GM12873 (cell line): ENCODE measurements at regions not wholly inside any gene's neighbourhood (a gene's known extent, or its start where the extent isn't known, plus 50 kb on each side); places are given as distances from the start of the nearest gene placed in this dataset.

Experiments used
- CTCF ChIP-seq: IDR thresholded peaks from 2 replicates; pipeline ENCODE4 v1.5.1; 2012; ENCODE audit warnings: low read depth, mild to moderate bottlenecking, moderate library complexity, low read length, control low read depth; ENCODE audit not compliant: insufficient read depth; ENCODE audit errors: missing control alignments

- TF ChIP-seq CTCF = no peak
Measured at GRCh38 chr20:61002090-61002489, 250.0 kb upstream of the CDH4 start.

DNA sequence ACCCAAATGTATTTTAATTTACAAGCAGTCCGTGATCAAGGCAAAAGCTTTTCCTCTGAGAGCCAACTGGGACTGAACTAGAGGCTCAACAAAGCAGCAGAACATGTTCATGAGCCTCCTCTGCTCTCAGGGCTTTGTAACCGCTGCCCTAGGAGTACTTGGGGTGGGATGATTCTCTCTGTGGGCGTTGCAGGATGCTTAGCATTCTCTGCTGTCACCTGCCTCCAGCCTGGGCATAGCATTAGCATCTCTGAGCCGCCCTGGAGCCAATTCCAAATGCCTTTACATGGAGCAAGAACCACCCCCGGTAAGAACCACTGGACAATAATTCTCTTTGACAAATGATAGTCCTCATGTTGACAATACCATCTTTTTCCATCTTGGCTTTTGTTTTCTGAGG lies 237.6 kb upstream of the CDH4 start:
- no peak for TF ChIP-seq CTCF

DNA sequence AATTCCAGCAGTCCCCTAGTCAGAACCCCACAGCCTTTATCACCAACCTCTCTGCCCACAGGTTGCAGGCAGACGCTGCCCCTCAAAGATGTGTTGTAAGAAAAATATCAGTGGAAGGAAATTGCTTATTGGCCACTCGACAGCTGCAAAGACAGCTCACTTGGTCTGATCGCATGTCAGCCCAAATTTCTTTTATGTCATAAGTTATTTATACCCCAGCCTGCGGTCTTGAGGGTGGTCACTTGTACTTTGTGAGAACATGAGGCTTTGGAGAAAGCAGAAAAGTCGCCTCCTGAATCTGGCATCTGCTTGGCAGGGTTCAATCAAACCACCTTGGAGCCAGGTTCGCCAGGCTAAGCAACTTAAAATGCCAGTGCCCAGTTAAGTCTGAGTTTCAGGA lies 236.5 kb upstream of the CDH4 start:
- TF ChIP-seq CTCF = no peak

DNA sequence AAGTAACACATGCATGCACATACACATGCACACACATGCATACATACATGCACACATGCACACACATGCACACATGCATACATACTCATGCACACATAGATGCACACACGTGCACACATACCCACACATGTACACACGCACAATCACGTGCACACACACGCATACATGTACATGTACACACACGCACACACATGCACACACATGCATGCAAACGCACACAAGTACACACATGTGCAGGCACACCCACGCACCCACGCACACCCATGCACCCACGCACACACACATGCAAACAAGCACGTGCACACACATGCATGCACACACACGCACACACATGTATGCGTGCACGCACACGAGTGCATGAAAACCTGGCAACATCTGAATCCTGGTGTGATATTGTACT lies 232.7 kb upstream of the CDH4 start:
- no peak for TF ChIP-seq CTCF

DNA sequence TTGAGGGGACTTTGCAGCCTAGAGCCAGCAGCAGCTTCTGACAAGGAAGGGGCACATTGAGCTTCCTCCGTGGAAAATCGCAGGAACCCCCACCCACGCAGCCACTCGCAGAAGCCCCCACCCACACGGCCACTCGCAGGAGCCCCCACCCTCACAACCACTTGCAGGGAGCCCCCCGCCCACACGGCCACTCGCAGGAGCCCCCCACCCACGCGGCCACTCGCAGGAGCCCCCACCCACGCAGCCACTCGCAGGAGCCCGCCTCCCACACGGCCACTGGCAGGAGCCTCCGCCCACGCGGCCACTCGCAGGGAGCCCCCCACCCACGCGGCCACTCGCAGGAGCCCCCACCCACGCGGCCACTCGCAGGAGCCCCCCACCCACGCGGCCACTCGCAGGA lies 228.4 kb upstream of the CDH4 start:
- TF ChIP-seq CTCF = no peak

- TF ChIP-seq CTCF = no peak
Measured at GRCh38 chr20:61024390-61024789, 227.7 kb upstream of the CDH4 start.

- no peak for TF ChIP-seq CTCF
Measured at GRCh38 chr20:61025536-61025935, 226.5 kb upstream of the CDH4 start.

DNA sequence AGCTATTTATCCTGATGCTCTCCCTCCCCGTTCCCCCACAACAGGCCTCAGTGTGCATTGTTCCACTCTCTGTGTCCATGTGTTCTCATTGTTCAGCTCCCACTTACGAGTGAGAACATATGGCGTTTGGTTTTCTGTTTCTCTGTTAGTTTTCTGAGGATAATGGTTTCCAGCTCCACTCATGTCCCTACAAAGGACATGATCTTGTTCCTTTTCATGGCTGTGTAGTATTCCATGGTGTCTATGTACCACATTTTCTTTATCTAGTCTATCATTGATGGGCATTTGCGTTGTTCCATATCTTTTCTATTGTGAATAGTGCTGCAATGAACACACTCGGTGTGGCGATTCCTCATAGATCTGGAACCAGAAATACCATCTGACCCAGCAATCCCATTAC lies 225.9 kb upstream of the CDH4 start:
- no peak for TF ChIP-seq CTCF
